Epithelial cell of prostate (primary cell): ENCODE measurements at regions not wholly inside any gene's neighbourhood (a gene's known extent, or its start where the extent isn't known, plus 50 kb on each side); places are given as distances from the start of the nearest gene placed in this dataset.
A peak's percentile ranks its signal among the peaks of the same experiment; 100 is the strongest.

ENCODE experiments used
- DNase-seq: peaks from one replicate; pipeline ENCODE4 v3.0.0-alpha.2; 2011; ENCODE audit warnings: low read depth, low spot score
- H3K27ac ChIP-seq: fragments of 450-650 bp; 2 replicates; pipeline ENCODE4 v1.5.1; 2017; ENCODE audit warnings: mild to moderate bottlenecking

- H3K27ac ChIP-seq: no peak overlapping the region
- no peak for DNase-seq
Measured at GRCh38 chr12:94025068-94025467, 123.3 kb upstream of the PLXNC1 start.

- H3K27ac ChIP-seq: no peak overlapping the region
Measured at GRCh38 chr12:94025756-94026155, 122.6 kb upstream of the PLXNC1 start.

GRCh38 chr12:94026596-94026995 is 121.8 kb upstream of the PLXNC1 start:
- H3K27ac ChIP-seq: no peak overlapping the region
- DNase-seq: no peak

More at GRCh38 chr12:94025756-94026155, 122.6 kb upstream of the PLXNC1 start:
- no peak for DNase-seq

GRCh38 chr12:94027561-94027960 is 120.8 kb upstream of the PLXNC1 start:
- DNase-seq: no peak
- no peak overlapping the region for H3K27ac ChIP-seq

- no peak for DNase-seq
- no peak overlapping the region for H3K27ac ChIP-seq
Measured at GRCh38 chr12:94031763-94032162, 116.6 kb upstream of the PLXNC1 start.

- DNase-seq: no peak
- H3K27ac ChIP-seq: no peak overlapping the region
Measured at GRCh38 chr12:94032368-94032767, 116.0 kb upstream of the PLXNC1 start.

GRCh38 chr12:94033101-94033500 is 115.3 kb upstream of the PLXNC1 start:
- no peak overlapping the region for H3K27ac ChIP-seq
- DNase-seq: no peak

- DNase-seq: no peak
Measured at GRCh38 chr12:94033784-94034183, 114.6 kb upstream of the PLXNC1 start.

GRCh38 chr12:94037444-94037843 is 110.9 kb upstream of the PLXNC1 start:
- no peak overlapping the region for H3K27ac ChIP-seq
- no peak for DNase-seq

More at GRCh38 chr12:94033784-94034183, 114.6 kb upstream of the PLXNC1 start:
- H3K27ac ChIP-seq: no peak overlapping the region

GRCh38 chr12:94038605-94039004 is 109.8 kb upstream of the PLXNC1 start:
- DNase-seq: no peak
- H3K27ac ChIP-seq: no peak overlapping the region

- H3K27ac ChIP-seq: no peak overlapping the region
- no peak for DNase-seq
Measured at GRCh38 chr12:94039199-94039840, 109.1 kb upstream of the PLXNC1 start.

- no peak overlapping the region for H3K27ac ChIP-seq
- no peak for DNase-seq
Measured at GRCh38 chr12:94039914-94040313, 108.5 kb upstream of the PLXNC1 start.

- H3K27ac ChIP-seq: no peak overlapping the region
Measured at GRCh38 chr12:94041850-94042249, 106.5 kb upstream of the PLXNC1 start.

GRCh38 chr12:94042321-94042720 is 106.1 kb upstream of the PLXNC1 start:
- no peak overlapping the region for H3K27ac ChIP-seq
- DNase-seq: no peak

More at GRCh38 chr12:94041850-94042249, 106.5 kb upstream of the PLXNC1 start:
- no peak for DNase-seq

GRCh38 chr12:94046626-94047410 is 101.6 kb upstream of the PLXNC1 start:
- DNase-seq: peak; percentile 74
- peak overlapping the region; percentile 57 for H3K27ac ChIP-seq

GRCh38 chr12:94047781-94048567 is 100.4 kb upstream of the PLXNC1 start:
- peak overlapping the region; percentile 57 for H3K27ac ChIP-seq
- DNase-seq: peak; percentile 81

- no peak overlapping the region for H3K27ac ChIP-seq
- DNase-seq: no peak
Measured at GRCh38 chr12:94048757-94049156, 99.6 kb upstream of the PLXNC1 start.

GRCh38 chr12:94049718-94050117 is 98.7 kb upstream of the PLXNC1 start:
- no peak overlapping the region for H3K27ac ChIP-seq
- DNase-seq: no peak

- H3K27ac ChIP-seq: no peak overlapping the region
- no peak for DNase-seq
Measured at GRCh38 chr12:94053676-94054075, 94.7 kb upstream of the PLXNC1 start.

- H3K27ac ChIP-seq: no peak overlapping the region
- DNase-seq: no peak
Measured at GRCh38 chr12:94055528-94055927, 92.8 kb upstream of the PLXNC1 start.
